ENCODE measurements at regions not wholly inside any gene's neighbourhood (a gene's known extent, or its start where the extent isn't known, plus 50 kb on each side); places are given as distances from the start of the nearest gene placed in this dataset.
A peak's percentile ranks its signal among the peaks of the same experiment; 100 is the strongest.

DNA sequence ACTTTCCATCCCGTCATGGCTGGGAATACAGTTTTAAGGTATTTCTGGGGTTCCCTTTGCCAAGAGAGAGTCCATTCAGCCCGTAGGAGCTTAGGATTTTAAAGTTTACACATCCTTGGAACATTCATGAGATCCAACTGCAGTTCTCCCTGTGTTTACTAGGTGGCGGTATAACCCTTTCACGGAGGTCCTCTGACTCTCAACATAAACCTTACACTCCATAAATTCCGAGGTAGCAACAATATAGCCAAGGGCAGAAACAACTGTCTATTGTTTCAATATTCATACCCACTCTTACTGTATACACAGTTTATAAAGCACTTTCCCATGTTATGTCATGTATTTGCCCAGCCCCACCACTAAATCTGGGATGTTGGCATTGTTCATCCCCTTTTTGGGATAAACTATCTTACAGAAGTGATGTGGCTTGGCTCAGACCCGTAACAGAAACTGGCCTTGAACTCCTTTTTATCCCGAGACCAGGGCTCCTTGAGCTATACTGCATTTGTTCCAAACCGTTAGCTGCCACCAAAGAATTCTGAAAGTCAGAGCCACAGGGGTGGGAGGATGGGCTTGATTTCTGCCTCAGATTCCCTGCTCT is 69.2 kb upstream of the COL6A5 start:
- Histone ChIP-seq H3K4me3 (ENCODE audit: low read depth, low read length) (no peak overlapping the region), H3K36me3 (no peaks in the 10 kb centered on the region), H3K27me3 (ENCODE audit: insufficient read depth, low read depth, severe bottlenecking) (peaks cover 8% of the 10 kb centered on the region), H3K9me3 (ENCODE audit: severe bottlenecking) (no peaks in the 10 kb centered on the region), H3K27ac (no peak overlapping the region)
- peak; percentile 82 for TF ChIP-seq CTCF (IDR thresholded peaks at IDR 0.05; ENCODE audit: low read depth, low read length)
- DNase-seq: peak; percentile 14

DNA sequence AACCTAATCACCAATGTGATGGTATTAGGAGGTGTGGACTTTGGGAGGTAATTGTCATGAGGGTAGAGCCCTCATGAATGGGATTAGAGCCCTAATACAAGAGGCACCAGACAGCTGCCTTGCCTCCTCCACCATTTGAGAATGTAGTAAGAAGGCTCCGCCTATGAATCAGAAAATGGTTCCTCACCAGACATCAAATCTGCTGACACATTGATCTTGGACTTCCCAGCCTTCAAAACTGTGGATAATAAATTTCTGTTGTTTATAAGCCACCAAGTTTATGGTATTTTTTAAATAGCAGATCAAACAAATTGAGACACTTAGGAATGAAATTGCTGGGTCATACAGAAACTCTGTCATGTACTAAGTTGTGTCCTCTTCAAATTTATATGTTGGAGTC is 56.8 kb upstream of the COL6A5 start:
- Histone ChIP-seq H3K36me3 (no peaks in the 10 kb centered on the region), H3K4me3 (ENCODE audit: low read depth, low read length) (no peak overlapping the region), H3K27ac (no peak overlapping the region), H3K27me3 (ENCODE audit: insufficient read depth, low read depth, severe bottlenecking) (peaks cover 5% of the 10 kb centered on the region), H3K9me3 (ENCODE audit: severe bottlenecking) (no peaks in the 10 kb centered on the region)
- TF ChIP-seq CTCF (IDR thresholded peaks at IDR 0.05; ENCODE audit: low read depth, low read length): no peak
- DNase-seq: no peak

- Histone ChIP-seq H3K27ac (no peak overlapping the region), H3K4me3 (ENCODE audit: low read depth, low read length) (no peak overlapping the region), H3K27me3 (ENCODE audit: insufficient read depth, low read depth, severe bottlenecking) (no peaks in the 10 kb centered on the region), H3K36me3 (no peaks in the 10 kb centered on the region), H3K9me3 (ENCODE audit: severe bottlenecking) (no peaks in the 10 kb centered on the region)
- DNase-seq: no peak
- no peak for TF ChIP-seq CTCF (IDR thresholded peaks at IDR 0.05; ENCODE audit: low read depth, low read length)
Observed at GRCh38 chr3:130291148-130291547, 54.3 kb upstream of the COL6A5 start.

- Histone ChIP-seq H3K27me3 (ENCODE audit: insufficient read depth, low read depth, severe bottlenecking) (no peaks in the 10 kb centered on the region), H3K36me3 (no peaks in the 10 kb centered on the region), H3K9me3 (ENCODE audit: severe bottlenecking) (peaks cover 2% of the 10 kb centered on the region), H3K4me3 (ENCODE audit: low read depth, low read length) (no peak overlapping the region), H3K27ac (no peak overlapping the region)
- no peak for TF ChIP-seq CTCF (IDR thresholded peaks at IDR 0.05; ENCODE audit: low read depth, low read length)
- DNase-seq: no peak
Observed at GRCh38 chr3:130293247-130293646, 52.2 kb upstream of the COL6A5 start.
